LHCN-M2 (cell line): ENCODE measurements at regions not wholly inside any gene's neighbourhood (a gene's known extent, or its start where the extent isn't known, plus 50 kb on each side); places are given as distances from the start of the nearest gene placed in this dataset.

ENCODE experiments used
- DNase-seq: peaks from one replicate; pipeline ENCODE4 v3.0.0-alpha.2; 2012; ENCODE audit warnings: low read depth

DNA sequence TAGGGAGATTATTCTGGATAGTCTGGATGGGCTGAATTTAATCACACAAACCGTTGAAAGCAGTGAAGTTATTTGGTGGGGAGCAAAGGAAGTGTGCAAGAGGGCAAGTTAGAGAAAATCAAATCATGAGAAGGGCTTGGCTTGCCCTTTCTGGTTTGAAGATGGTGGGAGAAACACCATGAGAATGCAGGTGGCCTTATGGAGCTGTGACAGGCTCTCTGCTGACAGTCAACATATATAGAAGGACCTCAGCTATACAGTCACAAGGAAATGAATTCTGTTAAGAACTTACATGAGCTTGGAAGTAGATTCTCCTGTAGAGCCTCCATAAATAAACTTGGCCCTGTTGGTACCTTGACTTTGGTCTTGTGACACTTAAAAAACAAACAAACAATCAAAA, 72.3 kb downstream of the GMNC start:
- no peak for DNase-seq

DNA sequence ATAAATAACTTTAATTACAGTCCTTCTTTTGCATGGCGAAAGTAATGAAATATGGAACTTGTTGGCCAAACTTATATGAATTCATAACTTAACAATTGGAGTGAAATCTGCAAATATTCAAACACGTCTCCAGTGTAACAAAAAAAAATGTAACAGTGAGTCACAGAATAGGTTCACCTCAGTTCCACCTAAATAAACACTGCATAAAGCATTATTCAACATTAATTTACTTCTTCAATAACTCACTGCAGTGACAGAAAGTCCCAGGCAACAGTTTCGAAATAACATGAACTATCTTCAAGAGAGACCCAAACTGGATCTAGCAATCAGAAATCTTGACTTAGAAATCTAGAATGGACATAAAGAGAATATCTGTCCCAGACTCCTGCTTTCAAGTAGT, 75.6 kb downstream of the GMNC start:
- DNase-seq = no peak

DNA sequence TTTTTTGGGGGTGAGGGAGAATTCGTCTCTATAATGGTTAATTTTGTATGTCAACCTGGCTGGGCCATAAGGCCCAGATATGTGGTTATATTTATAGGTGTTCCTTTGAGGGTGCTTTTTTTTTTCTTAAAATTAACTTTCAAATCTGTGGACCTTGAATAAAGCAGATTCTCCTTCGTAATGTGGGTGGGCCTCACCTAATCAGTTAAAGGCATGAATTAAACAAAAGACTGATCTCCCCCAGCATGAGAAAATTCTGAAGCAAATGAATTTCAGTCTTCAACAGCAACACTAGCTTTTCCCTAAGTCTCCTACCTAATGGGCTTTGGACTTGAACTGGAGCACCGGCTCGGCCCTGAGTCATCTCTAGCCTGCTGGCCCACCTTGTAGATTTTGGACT, 77.4 kb downstream of the GMNC start:
- no peak for DNase-seq

DNA sequence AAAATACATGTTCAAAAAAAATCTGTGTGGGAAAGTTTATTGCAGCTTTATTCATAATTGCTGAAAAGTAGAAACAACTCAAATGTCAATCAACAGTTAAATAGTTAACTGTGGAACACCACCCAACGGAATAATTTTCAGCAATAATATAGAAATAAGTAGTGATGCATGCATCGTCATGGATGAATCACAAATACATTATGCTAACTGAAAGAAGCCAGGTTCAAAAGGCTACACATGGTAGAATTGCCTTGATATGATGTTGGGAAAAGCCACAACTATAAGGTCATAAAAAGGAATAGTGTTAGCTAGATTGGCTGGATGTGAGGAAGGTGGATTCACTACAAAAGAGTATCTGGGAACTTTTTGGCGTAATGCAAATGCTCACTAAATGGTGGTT, 82.0 kb downstream of the GMNC start:
- DNase-seq = peak; percentile 4

DNA sequence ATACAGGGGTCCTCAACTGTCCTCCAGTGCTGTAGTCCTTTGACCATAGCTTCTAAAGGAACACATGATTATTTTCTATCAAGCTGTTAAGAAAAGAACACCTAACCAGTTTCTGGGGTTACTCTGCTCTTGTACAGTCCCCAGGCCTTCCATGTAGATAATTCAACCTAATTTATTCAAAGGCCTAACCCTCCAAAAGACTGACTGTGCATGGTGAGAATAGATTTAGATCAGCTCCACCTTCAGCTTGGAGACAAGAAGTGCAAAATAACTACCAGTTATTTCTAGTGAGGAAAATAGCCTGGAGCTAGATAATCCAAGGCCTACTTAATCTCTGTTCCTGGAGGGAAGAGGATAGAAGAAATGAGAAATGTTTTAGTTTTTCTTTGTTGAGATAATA, 87.9 kb downstream of the GMNC start:
- DNase-seq = no peak

DNA sequence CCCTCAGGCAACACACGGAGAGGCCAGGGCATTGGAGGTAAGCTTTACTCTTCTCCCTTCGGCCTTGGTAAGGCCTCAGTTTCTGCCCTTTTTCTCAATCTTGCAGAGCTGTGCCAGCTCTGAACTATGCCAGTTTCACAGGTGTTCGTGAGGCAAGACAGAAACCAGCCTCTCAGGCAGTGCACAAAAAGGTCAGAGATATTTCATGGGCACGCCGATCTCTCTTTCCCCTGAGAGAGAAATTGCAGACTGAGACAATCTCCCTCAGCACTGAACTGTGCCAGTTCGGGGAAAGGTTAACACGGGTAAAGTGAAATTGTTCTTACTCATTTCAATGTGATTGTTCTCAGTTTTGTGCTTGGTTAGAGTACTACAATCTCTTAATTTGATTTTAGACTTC, 88.5 kb downstream of the GMNC start:
- DNase-seq = no peak

DNA sequence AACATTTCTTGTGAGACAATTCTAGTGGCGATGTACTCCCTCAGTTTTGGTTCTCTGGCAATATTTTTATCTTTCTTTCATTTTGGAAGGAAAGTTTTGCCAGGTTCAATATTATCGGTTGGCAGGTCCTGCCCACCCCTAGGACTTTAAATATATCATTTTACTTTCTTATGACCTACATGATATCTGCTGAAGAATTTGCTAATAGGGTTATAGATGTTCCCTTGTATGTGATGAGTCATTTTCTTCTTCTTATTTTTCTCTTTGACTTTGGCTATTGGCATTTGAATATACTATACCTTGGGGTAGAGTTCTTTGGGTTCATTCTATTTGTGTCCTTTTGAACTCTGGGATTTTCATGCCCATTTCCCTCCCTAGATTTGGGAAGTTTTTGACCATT, 89.7 kb downstream of the GMNC start:
- DNase-seq = no peak

DNA sequence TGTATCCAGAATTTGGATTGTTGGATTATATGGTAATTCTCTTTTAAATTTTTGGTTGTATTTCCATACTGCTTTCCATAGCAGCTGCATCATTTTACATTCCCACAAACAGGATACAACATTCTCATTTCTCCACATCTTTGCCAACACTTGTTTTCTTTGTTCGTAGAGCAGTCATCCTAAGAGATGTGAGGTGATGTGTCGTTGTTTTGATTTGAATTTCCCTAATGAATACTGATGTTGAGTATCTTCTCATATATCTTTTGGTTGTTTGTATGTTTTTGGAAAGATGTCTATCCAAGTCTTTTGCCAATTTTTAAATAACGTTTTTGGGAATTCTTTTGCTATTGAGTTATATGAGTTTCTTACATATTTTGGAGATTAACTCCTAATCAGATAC, 93.6 kb downstream of the GMNC start:
- no peak for DNase-seq

DNA sequence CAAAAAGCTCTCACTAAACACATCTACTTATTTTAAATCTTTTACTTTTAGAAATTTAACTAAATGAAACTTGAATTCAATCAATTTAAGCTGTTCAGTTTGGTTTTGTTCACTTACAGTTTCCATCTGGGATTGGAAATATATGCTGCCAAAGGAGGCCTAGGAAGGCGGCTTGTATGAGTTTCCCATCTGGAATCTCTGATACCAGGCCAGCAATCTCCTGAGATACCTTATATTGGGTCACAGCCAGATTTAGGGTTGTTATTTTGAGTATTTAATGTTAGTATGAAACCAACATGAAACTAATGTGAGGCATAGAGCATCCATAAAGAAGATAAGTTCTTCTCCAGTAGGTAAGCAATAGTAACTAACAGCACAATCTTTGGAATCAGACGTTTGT, 94.6 kb downstream of the GMNC start:
- no peak for DNase-seq

DNA sequence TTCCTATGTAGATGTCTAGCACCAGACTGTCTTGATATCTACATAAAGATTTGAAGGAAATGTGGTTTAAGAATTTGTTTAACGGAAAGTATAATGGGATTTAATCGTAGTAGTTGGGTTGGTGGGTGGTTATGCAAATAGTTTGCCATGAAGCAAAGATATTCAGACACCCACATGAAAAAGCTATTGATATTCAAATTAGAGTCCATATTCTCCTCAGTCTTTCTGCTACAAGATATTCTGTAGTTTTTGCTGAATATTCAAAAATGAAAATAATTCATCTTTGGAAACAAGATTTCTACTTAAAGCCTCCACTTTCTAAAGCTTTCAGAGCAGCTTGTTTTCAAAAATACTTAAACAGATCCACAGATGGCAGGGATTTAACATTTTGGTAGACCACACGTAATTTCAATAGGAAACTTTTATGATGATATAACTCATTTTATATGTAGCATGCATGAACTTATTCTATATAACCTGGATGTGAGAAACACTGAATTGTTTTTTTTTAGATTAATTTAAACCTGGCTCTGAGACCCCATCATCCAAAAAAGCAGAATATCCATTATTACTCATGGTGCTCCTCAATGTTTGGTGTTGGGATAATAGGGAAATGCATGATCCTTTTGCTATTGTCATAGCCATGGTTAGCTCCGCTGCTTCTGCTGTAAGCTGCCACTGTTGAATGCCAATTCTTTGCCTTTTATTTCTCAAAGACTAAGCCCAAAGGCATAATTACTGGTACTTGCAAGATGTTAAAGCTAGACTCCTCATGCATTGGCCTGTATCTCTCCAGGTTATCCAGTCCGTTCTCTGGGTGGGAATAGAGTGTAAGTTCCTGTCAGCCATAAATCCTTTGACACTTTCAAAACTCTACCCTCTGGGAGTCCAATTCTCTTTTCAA, 98.0 kb downstream of the GMNC start:
- no peak for DNase-seq

DNA sequence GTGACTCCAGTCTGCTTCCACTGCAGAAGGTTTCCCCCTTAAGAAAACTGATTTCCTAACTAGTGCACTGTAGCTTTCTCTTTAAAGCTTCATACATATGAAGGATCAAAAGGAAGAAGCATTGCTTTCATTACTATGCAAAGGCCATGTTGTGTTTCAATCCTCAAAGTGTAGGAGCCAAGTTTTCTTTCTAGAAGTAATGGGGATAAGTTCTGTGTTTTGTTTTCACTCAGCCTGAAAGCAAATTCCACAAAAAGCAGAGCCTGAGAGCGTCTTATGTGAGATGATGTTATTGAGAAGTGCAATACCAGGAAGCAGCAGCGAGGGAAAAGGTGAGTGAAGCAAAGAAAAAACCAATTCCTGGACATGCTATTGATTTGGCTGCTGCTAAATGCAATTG, 99.7 kb downstream of the GMNC start:
- DNase-seq = no peak

DNA sequence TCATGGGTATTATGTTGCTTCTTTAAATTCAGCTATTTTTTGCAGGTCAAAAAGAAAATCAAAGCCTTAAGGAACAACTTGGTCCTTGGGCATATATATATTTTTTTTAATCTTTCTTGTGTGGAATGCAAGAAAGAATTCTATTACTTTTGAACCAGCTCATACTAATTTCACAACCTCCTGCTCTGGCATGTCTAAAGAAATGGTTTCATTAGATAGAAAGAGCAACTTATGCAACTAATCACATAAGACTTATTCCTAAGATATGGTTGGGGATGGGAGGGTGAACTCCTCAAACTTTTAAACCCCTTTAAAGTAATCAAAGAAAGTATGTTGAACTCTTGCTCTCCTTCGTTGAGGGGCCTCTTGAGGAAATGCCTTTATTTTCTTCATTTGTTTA, 114.9 kb downstream of the GMNC start:
- DNase-seq = peak; percentile 8

DNA sequence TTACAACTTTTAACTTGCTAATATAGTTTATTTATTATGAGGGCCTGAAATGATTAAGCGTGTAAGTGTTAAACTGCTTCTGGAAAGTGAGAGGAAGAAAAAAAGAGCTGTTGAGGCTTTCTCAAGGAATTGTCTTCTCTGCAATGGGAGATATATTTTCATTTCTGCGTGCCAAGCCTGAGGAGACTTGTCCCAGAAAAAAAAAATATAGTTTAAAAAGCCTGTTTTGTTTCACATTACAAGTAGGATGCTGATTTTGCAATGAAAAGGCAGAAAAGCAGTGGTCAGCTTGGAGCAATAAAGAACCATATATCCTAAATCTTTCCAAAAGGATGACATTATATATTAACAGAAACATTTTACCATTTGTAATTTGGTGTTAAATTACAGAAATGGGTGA, 115.5 kb downstream of the GMNC start:
- no peak for DNase-seq

DNA sequence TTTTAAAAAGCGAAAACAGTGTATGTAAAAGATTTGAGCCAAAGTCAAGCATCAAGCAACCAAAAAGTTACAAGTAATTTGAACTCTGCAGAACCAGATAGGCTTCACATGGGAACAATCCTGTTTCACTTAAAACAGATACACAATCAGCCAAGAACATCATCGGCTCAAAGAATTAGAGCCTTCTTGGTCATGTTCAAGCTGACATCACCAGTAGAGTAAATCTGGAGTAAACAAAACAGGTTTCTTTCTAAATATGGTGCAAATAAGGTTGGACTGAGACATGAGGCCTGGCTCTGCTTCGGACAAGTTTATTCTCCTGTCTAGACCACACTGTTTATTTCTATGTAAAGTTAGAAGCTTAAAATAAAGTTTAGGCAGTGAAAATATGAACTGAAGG, 116.0 kb downstream of the GMNC start:
- DNase-seq = no peak

DNA sequence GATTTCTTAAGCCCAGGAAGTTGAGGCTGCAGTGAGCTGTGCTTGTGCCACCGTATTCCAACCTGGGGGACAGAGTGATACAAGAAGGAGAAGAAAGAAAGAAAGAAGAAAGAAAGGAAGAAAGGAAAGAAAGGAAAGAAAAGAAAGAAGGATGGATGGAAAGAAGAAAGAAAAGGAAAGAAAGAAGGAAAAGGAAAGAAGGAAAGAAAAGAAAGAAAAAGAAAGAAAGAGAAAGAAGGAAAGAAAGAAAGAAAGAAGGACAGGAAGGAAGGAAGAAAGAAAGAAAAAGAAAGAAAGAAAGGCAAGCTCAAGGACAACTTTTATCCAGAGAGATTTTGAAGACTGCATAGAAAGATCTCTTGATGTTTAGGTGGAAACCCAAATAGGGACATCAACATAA, 120.7 kb downstream of the GMNC start:
- DNase-seq = no peak

DNA sequence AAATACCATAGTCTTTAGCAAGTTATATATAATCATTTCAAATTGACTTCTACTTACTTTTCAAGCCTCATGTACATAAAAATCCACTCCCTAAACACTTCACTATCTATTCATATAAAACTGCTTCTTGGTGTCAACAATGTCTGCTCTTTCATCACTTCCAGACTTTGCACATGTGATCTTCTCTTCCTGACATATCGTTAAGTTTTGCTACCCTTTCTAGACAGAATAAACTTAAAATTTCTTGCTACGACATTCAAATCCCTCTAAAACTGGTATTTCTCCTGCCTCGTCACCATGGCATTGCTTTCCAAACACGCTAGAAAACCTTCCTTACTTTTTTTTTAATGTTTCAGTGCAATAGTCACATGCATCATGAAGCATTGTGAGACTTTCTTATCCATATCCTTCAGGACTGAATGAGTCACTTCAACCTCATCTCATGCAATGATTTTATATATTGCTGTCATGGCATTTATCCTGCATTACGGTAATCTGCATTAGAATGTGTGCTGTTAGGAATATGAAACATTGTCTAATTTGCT, 122.8 kb downstream of the GMNC start:
- DNase-seq = peak; percentile 7

DNA sequence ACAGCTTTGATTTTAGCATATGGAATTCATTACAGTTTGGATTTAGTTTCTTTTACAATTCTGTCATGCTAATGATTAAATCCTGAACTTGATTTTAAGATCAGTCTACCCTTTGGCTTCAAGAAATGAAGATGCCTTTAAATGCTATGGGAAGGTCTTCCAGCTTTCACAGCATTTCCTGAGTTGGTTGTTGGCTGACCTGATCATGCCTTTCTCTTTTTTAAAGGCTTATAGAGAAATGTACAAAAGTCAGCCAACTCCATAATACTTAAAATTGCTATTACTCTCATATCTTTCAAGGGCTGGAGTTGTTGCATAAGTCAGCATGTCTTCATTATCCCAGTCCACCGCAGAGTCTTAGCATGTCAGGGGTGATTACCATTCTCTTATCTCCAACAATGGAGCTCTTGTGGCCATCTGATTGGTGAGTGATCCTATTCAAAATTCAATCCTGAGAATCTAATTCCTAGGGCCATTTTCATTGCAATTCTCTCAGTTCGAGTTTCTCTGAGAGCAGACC, 123.8 kb downstream of the GMNC start:
- no peak for DNase-seq

DNA sequence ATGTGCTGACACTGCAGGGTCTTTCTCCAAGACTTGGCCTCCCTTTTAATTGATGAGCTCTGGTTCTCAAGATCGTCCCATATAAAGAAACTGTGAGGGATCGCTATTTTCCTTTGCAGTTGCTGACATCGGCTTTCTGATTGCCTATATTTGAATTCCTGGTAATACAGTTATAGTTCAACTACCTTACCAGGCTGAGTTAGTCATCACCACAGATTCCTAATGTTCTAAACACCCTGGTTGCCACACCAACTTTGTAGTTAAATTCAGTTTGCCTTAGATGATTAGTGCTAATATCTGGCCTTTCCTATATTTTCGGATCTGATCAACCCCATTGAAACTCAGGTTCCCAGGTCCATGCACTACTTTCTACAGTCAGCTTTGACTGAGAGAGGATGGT, 125.0 kb downstream of the GMNC start:
- no peak for DNase-seq

DNA sequence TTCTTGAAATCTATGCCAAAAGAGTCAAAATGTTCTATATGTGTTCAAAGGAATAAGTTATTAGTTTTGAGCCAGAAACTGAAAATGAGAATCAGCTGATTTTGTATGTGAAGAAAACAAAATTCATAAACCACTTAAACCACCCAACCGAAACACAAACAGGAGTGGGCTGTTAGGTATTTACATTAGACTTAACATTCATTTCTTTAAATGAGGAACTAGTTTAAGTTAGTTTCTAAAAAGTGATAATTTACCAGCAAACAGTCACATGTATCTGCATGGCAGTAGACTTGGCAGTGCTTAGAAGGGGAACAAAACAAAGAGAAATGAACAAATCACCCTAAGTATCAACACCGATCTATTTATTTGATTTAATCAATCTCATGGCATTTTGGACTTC, 128.0 kb downstream of the GMNC start:
- DNase-seq = no peak

DNA sequence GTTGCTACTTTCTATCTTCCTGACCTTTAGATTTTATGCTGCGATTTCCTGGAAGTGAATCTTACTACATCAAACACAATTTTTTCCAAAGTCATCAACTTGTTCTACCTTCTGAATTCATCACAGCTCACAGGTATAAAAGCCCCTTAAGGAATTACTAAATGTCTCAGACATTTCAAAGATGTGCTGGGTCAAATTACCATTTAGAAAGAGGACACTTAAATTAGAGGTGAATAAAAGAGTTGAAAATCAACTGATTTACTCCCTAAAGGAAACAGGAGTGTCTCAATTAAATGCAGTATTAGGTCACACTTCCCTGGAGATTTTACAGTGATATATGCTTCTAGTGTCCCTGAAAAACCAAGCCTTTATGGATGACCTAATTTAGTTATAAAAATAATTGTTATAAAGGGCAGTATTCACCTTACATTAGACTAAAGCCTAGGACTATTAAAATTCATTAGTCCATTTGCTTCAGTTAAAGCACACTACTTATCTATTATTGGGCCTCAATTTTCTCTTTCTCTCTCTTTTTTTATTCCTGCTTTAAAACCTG, 128.8 kb downstream of the GMNC start:
- DNase-seq = no peak

DNA sequence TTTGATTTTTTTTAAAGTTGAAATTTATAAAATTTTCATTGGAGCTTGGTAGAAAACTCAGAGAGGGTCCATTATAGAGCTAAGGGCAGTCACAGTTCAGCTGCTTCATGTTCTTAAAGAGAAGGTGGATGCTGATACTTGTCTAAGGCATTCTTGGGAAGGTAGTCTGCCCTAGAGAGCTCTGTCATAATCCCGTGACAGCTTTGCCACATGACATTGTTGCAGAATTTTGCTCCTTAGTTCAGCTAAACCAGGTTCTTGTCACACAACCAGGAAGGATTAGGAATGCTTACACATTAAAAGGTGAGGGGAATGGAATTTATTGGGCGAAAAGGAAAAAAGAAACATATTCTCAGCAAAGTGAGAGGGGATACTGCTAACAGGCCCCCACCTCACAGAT, 130.9 kb downstream of the GMNC start:
- no peak for DNase-seq

DNA sequence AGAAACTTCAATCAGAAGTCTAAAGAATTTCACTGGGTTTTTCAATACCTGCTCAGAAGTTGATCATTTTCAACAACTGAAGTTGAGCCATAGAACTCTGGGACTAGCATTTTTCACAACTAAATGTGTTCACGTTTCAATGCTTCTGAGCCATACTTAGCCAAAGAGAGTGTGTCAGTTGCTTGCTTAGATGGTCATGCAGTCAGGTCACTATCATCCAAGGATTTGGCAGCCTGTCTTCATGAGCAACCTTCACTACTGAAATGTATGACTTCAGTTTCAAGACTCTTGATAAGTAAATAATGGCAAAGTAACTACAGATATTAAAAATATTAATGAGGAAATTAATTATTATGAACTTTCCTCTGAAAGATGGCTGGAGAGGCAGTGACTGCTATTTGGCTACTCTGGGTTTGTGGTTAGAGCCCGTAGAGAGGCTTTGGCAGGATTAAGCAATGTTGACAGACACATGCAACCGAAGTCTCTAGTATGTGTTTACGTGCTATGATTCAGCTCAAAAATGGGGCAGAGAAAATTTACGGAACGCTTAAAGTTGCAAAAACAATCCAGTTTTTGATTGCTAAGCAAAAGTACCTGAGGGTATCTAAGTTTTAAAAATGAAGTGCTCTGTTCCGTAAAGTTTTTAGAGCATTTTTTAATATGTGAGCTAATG, 133.8 kb downstream of the GMNC start:
- DNase-seq = peak; percentile 82
